ENCODE measurements at regions not wholly inside any gene's neighbourhood (a gene's known extent, or its start where the extent isn't known, plus 50 kb on each side); places are given as distances from the start of the nearest gene placed in this dataset.

DNA sequence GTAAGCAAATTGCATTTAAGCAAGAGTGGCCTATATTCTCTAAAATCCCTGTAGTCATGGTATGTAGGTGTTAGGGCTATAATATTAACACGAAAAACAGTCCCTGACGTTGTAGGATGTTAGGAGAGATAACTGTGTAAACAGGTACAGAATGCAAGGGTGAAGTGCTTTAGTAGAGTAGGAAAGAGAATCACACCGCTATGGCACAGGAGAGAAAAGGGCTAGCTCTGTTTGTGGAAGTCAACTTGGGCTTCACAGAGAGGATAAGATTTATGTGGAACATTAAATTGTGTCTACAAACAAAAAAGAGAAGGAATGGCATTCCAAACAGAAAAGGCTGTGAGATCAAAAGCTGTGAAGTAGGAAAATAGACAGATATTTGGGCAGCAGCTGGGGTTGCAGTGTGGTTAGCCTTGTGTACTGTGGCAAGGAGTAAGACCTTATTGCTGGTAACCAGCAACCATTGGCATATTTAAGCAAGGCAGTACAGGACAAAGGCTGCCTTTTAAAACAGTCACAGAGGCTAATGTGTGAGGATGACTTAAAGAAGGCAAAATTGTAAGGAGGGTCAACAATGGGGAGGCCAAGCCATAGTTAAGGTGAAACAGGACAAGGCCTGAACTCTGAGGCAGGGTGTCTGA, 337.5 kb upstream of the ADAMTSL1 start:
- H4K20me1 ChIP-seq (ENCODE audit: control insufficient read depth, insufficient read depth, low read length, poor library complexity, severe bottlenecking) = no peaks in the 10 kb centered on the region
- WGBS (ENCODE audit: insufficient coverage) = 66% methylated on average over 3 of the region's 3 CpGs
- Mint-ChIP-seq H3K4me1 (no peaks in the 10 kb centered on the region), H3K9me3 (ENCODE audit: insufficient read depth) (peaks cover 3% of the 10 kb centered on the region), H3K27me3 (no peaks in the 10 kb centered on the region), H3K27ac (no peak overlapping the region), H3K4me3 (no peak overlapping the region)
- ATAC-seq (ENCODE audit: low read depth) = no peak
- no peak overlapping the region for H3K4me2 ChIP-seq (replicated peaks; ENCODE audit: low read depth, low read length, poor library complexity, severe bottlenecking)
- no peak for DNase-seq
- intact Hi-C loops (cut with micrococcal nuclease) = no loop called here
- no peaks in the 10 kb centered on the region for H3K27me3 ChIP-seq (replicated peaks in 1 of 4; ENCODE audit: control extremely low read depth in 1 of 4, control insufficient read depth in 3 of 4, insufficient read depth in 4 of 4, low read length in 3 of 4)
- ChIA-PET CTCF (no interaction called here), POLR2A (no interaction called here)
- no peaks in the 10 kb centered on the region for H3K4me1 ChIP-seq (ENCODE audit: control insufficient read depth in 2 of 2, insufficient read depth in 2 of 2, low read length in 2 of 2)
- no peak overlapping the region for H2AFZ ChIP-seq (ENCODE audit: insufficient read depth, low read depth, low read length, poor library complexity, severe bottlenecking)
- H3K9me3 ChIP-seq (ENCODE audit: control extremely low read depth in 1 of 3, control insufficient read depth in 2 of 3, insufficient read depth in 1 of 3, low read length in 2 of 3) = no peaks in the 10 kb centered on the region
- no peak overlapping the region for H3K9ac ChIP-seq (ENCODE audit: low read length)
- H3K4me3 ChIP-seq (ENCODE audit: control extremely low read depth in 1 of 5, extremely low read depth in 1 of 5, insufficient read depth in 1 of 5, low read depth in 2 of 5, low read length in 4 of 5) = no peak overlapping the region
- H3K36me3 ChIP-seq (replicated peaks in 1 of 2; ENCODE audit: control extremely low read depth in 1 of 2, control insufficient read depth in 1 of 2, extremely low read depth in 1 of 2, insufficient read depth in 2 of 2, low read length in 1 of 2) = no peaks in the 10 kb centered on the region
- no peak overlapping the region for H3K27ac ChIP-seq (ENCODE audit: low read length in 2 of 2)
- H3K79me2 ChIP-seq (ENCODE audit: control insufficient read depth, insufficient read depth, low read length) = no peaks in the 10 kb centered on the region
- no peak for TF ChIP-seq CTCF (IDR thresholded peaks at IDR 0.05)
- TF ChIP-seq EZH2 (IDR thresholded peaks at IDR 0.05; ENCODE audit: borderline replicate concordance, insufficient read depth, low read depth, low read length, poor library complexity, severe bottlenecking) = no peak

DNA sequence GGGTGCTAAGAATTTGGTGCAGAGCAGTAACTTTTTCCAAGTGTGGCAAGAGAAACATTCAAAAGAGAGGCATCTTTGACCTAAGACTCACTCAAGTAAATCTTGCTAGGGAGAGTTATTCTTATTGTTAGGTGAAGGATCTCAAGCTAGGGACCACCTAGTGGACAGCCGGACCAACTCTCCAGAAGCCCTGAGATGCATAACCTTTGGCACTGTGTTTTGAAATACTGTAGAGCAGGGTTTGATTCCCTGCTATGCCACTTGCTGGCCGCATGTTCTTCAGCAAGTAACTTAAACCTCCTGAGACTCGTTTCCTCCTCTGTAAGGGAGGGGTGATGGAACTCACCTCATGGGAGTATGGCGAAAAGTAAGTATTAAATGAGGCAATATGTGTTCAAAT, 336.1 kb upstream of the ADAMTSL1 start:
- Mint-ChIP-seq H3K27ac (no peak overlapping the region), H3K27me3 (no peaks in the 10 kb centered on the region), H3K9me3 (ENCODE audit: insufficient read depth) (peaks cover 3% of the 10 kb centered on the region), H3K4me3 (no peak overlapping the region), H3K4me1 (no peaks in the 10 kb centered on the region)
- ChIA-PET POLR2A (no interaction called here), CTCF (no interaction called here)
- Histone ChIP-seq H4K20me1 (ENCODE audit: control insufficient read depth, insufficient read depth, low read length, poor library complexity, severe bottlenecking) (no peaks in the 10 kb centered on the region), H3K9ac (ENCODE audit: low read length) (no peak overlapping the region), H3K27ac (ENCODE audit: low read length in 2 of 2) (no peak overlapping the region), H3K4me3 (ENCODE audit: control extremely low read depth in 1 of 5, extremely low read depth in 1 of 5, insufficient read depth in 1 of 5, low read depth in 2 of 5, low read length in 4 of 5) (no peak overlapping the region), H3K4me2 (replicated peaks; ENCODE audit: low read depth, low read length, poor library complexity, severe bottlenecking) (no peak overlapping the region), H3K9me3 (ENCODE audit: control extremely low read depth in 1 of 3, control insufficient read depth in 2 of 3, insufficient read depth in 1 of 3, low read length in 2 of 3) (no peaks in the 10 kb centered on the region), H3K4me1 (ENCODE audit: control insufficient read depth in 2 of 2, insufficient read depth in 2 of 2, low read length in 2 of 2) (no peaks in the 10 kb centered on the region), H3K36me3 (replicated peaks in 1 of 2; ENCODE audit: control extremely low read depth in 1 of 2, control insufficient read depth in 1 of 2, extremely low read depth in 1 of 2, insufficient read depth in 2 of 2, low read length in 1 of 2) (no peaks in the 10 kb centered on the region), H3K27me3 (replicated peaks in 1 of 4; ENCODE audit: control extremely low read depth in 1 of 4, control insufficient read depth in 3 of 4, insufficient read depth in 4 of 4, low read length in 3 of 4) (no peaks in the 10 kb centered on the region), H3K79me2 (ENCODE audit: control insufficient read depth, insufficient read depth, low read length) (no peaks in the 10 kb centered on the region), H2AFZ (ENCODE audit: insufficient read depth, low read depth, low read length, poor library complexity, severe bottlenecking) (no peak overlapping the region)
- ATAC-seq (ENCODE audit: low read depth) (no peak), DNase-seq (no peak)
- intact Hi-C loops (cut with micrococcal nuclease) = no loop called here
- 100% methylated on average over 1 of the region's 4 CpGs for WGBS (ENCODE audit: insufficient coverage)
- TF ChIP-seq CTCF (IDR thresholded peaks at IDR 0.05) (no peak), EZH2 (IDR thresholded peaks at IDR 0.05; ENCODE audit: borderline replicate concordance, insufficient read depth, low read depth, low read length, poor library complexity, severe bottlenecking) (no peak)

Data from B cell (primary cell).